ENCODE measurements at regions not wholly inside any gene's neighbourhood (a gene's known extent, or its start where the extent isn't known, plus 50 kb on each side); places are given as distances from the start of the nearest gene placed in this dataset.

DNA sequence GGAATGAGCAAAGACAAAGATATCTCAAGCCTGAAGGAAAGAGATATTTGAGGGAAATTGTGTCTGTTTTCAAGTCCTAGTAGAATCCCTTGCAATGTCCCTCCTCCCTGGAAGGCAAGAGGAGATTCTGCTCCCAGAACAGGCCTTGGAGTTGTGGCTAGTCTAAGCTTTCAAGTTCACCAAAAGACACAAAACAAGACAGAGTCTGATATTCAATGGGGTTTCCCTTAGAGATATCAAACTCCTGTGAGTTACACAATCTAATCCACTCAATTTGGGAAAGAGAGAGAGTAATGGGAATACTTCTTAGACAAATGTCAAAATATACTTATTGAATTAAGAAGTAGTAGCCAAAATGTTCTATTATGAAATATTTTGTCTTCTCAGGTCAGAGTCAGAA lies 162.8 kb upstream of the ADAMTS5 start:
- H3K9ac ChIP-seq (ENCODE audit: insufficient read depth in 1 of 2, low read length in 2 of 2) = no peak overlapping the region
- no peaks in the 10 kb centered on the region for H3K27me3 ChIP-seq (ENCODE audit: control insufficient read depth in 3 of 3, insufficient read depth in 3 of 3, low read length in 2 of 3)
- no peaks in the 10 kb centered on the region for H3K36me3 ChIP-seq (ENCODE audit: control insufficient read depth in 4 of 4, insufficient read depth in 4 of 4, low read length in 4 of 4)
- no peak for TF ChIP-seq CTCF (IDR thresholded peaks at IDR 0.05; ENCODE audit: control extremely low read depth, extremely low read depth)
- DNase-seq = no peak
- no peak overlapping the region for H3K27ac ChIP-seq (ENCODE audit: low read depth in 1 of 2, low read length in 1 of 2)
- H3K4me3 ChIP-seq = no peak overlapping the region
- H3K4me1 ChIP-seq (ENCODE audit: control insufficient read depth in 5 of 5, insufficient read depth in 5 of 5, low read length in 5 of 5) = peaks cover 0 to 46% (median 7%) of the 10 kb centered on the region in 5 donors
- no peaks in the 10 kb centered on the region for H3K9me3 ChIP-seq (ENCODE audit: control insufficient read depth in 4 of 4, insufficient read depth in 3 of 4, low read length in 3 of 4)
- ATAC-seq (ENCODE audit: insufficient read depth, low FRiP score) = no peak

DNA sequence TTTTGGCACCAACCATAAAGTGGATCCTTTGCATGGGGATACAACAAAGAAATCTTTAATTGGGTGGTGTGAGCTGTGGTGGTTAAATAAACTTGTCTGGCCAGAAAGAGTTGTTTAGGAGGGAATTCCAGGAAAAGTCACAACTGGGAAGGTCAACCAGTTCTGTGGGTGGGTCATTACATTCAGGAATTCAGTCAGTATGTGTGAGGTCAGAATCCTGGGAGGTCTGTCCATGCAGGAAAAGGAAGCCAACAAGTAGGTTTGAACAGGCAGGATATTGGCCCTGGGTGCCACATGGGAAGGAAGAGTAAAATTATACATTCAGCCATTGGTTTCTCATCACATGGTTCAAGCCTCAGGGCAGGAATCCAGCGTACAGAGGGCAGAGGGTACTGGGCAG lies 162.3 kb upstream of the ADAMTS5 start:
- Histone ChIP-seq H3K4me1 (ENCODE audit: control insufficient read depth in 5 of 5, insufficient read depth in 5 of 5, low read length in 5 of 5) (peaks cover 0 to 43% (median 2%) of the 10 kb centered on the region in 5 donors), H3K27me3 (ENCODE audit: control insufficient read depth in 3 of 3, insufficient read depth in 3 of 3, low read length in 2 of 3) (no peaks in the 10 kb centered on the region), H3K9ac (ENCODE audit: insufficient read depth in 1 of 2, low read length in 2 of 2) (no peak overlapping the region), H3K9me3 (ENCODE audit: control insufficient read depth in 4 of 4, insufficient read depth in 3 of 4, low read length in 3 of 4) (no peaks in the 10 kb centered on the region), H3K4me3 (no peak overlapping the region), H3K27ac (ENCODE audit: low read depth in 1 of 2, low read length in 1 of 2) (no peak overlapping the region), H3K36me3 (ENCODE audit: control insufficient read depth in 4 of 4, insufficient read depth in 4 of 4, low read length in 4 of 4) (no peaks in the 10 kb centered on the region)
- TF ChIP-seq CTCF (IDR thresholded peaks at IDR 0.05; ENCODE audit: control extremely low read depth, extremely low read depth) = no peak
- peak in 1 of 3 donors; percentile 15 for DNase-seq
- ATAC-seq (ENCODE audit: insufficient read depth, low FRiP score) = no peak
- WGBS, 2 donors = 60 to 77% methylated on average over 1 of the region's 1 CpG

- Histone ChIP-seq H3K27me3 (ENCODE audit: control insufficient read depth in 3 of 3, insufficient read depth in 3 of 3, low read length in 2 of 3) (no peaks in the 10 kb centered on the region), H3K4me1 (ENCODE audit: control insufficient read depth in 5 of 5, insufficient read depth in 5 of 5, low read length in 5 of 5) (peaks cover 0 to 19% (median 2%) of the 10 kb centered on the region in 5 donors), H3K36me3 (ENCODE audit: control insufficient read depth in 4 of 4, insufficient read depth in 4 of 4, low read length in 4 of 4) (no peaks in the 10 kb centered on the region), H3K4me3 (no peak overlapping the region), H3K9me3 (ENCODE audit: control insufficient read depth in 4 of 4, insufficient read depth in 3 of 4, low read length in 3 of 4) (no peaks in the 10 kb centered on the region), H3K9ac (ENCODE audit: insufficient read depth in 1 of 2, low read length in 2 of 2) (no peak overlapping the region), H3K27ac (ENCODE audit: low read depth in 1 of 2, low read length in 1 of 2) (no peak overlapping the region)
- no peak for TF ChIP-seq CTCF (IDR thresholded peaks at IDR 0.05; ENCODE audit: control extremely low read depth, extremely low read depth)
- 71 to 82% methylated on average over 4 of the region's 4 CpGs for whole genome bisulfite sequencing, 2 donors
- ATAC-seq (ENCODE audit: insufficient read depth, low FRiP score) (no peak), DNase-seq (no peak)
These were observed 159.3 kb upstream of the ADAMTS5 start for GRCh38 chr21:27126140-27126539.

GRCh38 chr21:27122686-27123085 lies 155.8 kb upstream of the ADAMTS5 start:
- H3K9ac ChIP-seq (ENCODE audit: insufficient read depth in 1 of 2, low read length in 2 of 2) = no peak overlapping the region
- no peak overlapping the region for H3K27ac ChIP-seq (ENCODE audit: low read depth in 1 of 2, low read length in 1 of 2)
- no peak for TF ChIP-seq CTCF (IDR thresholded peaks at IDR 0.05; ENCODE audit: control extremely low read depth, extremely low read depth)
- no peaks in the 10 kb centered on the region for H3K27me3 ChIP-seq (ENCODE audit: control insufficient read depth in 3 of 3, insufficient read depth in 3 of 3, low read length in 2 of 3)
- ATAC-seq (ENCODE audit: insufficient read depth, low FRiP score) (no peak), DNase-seq (no peak)
- H3K4me1 ChIP-seq (ENCODE audit: control insufficient read depth in 5 of 5, insufficient read depth in 5 of 5, low read length in 5 of 5) = peaks cover 0 to 7% (median 0%) of the 10 kb centered on the region in 5 donors
- no peaks in the 10 kb centered on the region for H3K36me3 ChIP-seq (ENCODE audit: control insufficient read depth in 4 of 4, insufficient read depth in 4 of 4, low read length in 4 of 4)
- no peaks in the 10 kb centered on the region for H3K9me3 ChIP-seq (ENCODE audit: control insufficient read depth in 4 of 4, insufficient read depth in 3 of 4, low read length in 3 of 4)
- H3K4me3 ChIP-seq = no peak overlapping the region

All from lung (tissue), 11 donors.